ENCODE measurements at regions not wholly inside any gene's neighbourhood (a gene's known extent, or its start where the extent isn't known, plus 50 kb on each side); places are given as distances from the start of the nearest gene placed in this dataset.

- no peaks in the 10 kb centered on the region for H3K9me3 ChIP-seq
Observed at GRCh38 chr18:76051396-76052226, 443.4 kb downstream of the ZNF516 start.

GRCh38 chr18:76046221-76046620 lies 448.8 kb downstream of the ZNF516 start:
- DNase-seq (ENCODE audit: extremely low spot score in 2 of 2), result no peak
- Histone ChIP-seq H3K4me1 (no peaks in the 10 kb centered on the region), H3K27ac (no peak overlapping the region), H3K9me3 (no peaks in the 10 kb centered on the region), H3K27me3 (no peaks in the 10 kb centered on the region), H3K36me3 (no peaks in the 10 kb centered on the region), H3K4me3 (no peak overlapping the region)
- intact Hi-C loops (cut with DNase I), result no loop called here
- TF ChIP-seq POLR2AphosphoS5 (IDR thresholded peaks at IDR 0.05; ENCODE audit: insufficient read depth in 1 of 2, low read depth in 1 of 2) (no peak), POLR2A (IDR thresholded peaks at IDR 0.05) (no peak), CTCF (IDR thresholded peaks at IDR 0.05) (no peak)

More at GRCh38 chr18:76051396-76052226, 443.4 kb downstream of the ZNF516 start:
- peaks cover 5% of the 10 kb centered on the region for H3K4me1 ChIP-seq
- intact Hi-C loops (cut with DNase I), result no loop called here
- TF ChIP-seq POLR2AphosphoS5 (IDR thresholded peaks at IDR 0.05; ENCODE audit: insufficient read depth in 1 of 2, low read depth in 1 of 2) (no peak), POLR2A (IDR thresholded peaks at IDR 0.05) (no peak), CTCF (IDR thresholded peaks at IDR 0.05) (no peak)
- H3K4me3 ChIP-seq, result no peak overlapping the region
- H3K36me3 ChIP-seq, result no peaks in the 10 kb centered on the region
- DNase-seq (ENCODE audit: extremely low spot score in 2 of 2), result no peak
- no peak overlapping the region for H3K27ac ChIP-seq
- H3K27me3 ChIP-seq, result no peaks in the 10 kb centered on the region

- no peak for DNase-seq (ENCODE audit: extremely low spot score in 2 of 2)
- H3K36me3 ChIP-seq, result no peaks in the 10 kb centered on the region
- H3K4me3 ChIP-seq, result no peak overlapping the region
- intact Hi-C loops (cut with DNase I), result no loop called here
- TF ChIP-seq POLR2AphosphoS5 (IDR thresholded peaks at IDR 0.05; ENCODE audit: insufficient read depth in 1 of 2, low read depth in 1 of 2), result no peak
- no peak for TF ChIP-seq CTCF (IDR thresholded peaks at IDR 0.05)
- TF ChIP-seq POLR2A (IDR thresholded peaks at IDR 0.05), result no peak
- H3K9me3 ChIP-seq, result no peaks in the 10 kb centered on the region
- H3K4me1 ChIP-seq, result no peaks in the 10 kb centered on the region
- H3K27me3 ChIP-seq, result no peaks in the 10 kb centered on the region
- no peak overlapping the region for H3K27ac ChIP-seq
Observed at GRCh38 chr18:76042511-76042910, 452.5 kb downstream of the ZNF516 start.

- Histone ChIP-seq H3K27ac (no peak overlapping the region), H3K36me3 (no peaks in the 10 kb centered on the region), H3K4me3 (no peak overlapping the region), H3K9me3 (no peaks in the 10 kb centered on the region), H3K27me3 (no peaks in the 10 kb centered on the region), H3K4me1 (no peaks in the 10 kb centered on the region)
- DNase-seq (ENCODE audit: extremely low spot score in 2 of 2), result no peak
- TF ChIP-seq CTCF (IDR thresholded peaks at IDR 0.05), result no peak
- no peak for TF ChIP-seq POLR2AphosphoS5 (IDR thresholded peaks at IDR 0.05; ENCODE audit: insufficient read depth in 1 of 2, low read depth in 1 of 2)
- TF ChIP-seq POLR2A (IDR thresholded peaks at IDR 0.05), result no peak
- intact Hi-C loops (cut with DNase I), result no loop called here
Observed at GRCh38 chr18:76018210-76018609, 476.8 kb downstream of the ZNF516 start.

- no peak for TF ChIP-seq POLR2A (IDR thresholded peaks at IDR 0.05)
- no peak for TF ChIP-seq CTCF (IDR thresholded peaks at IDR 0.05)
- no peak for TF ChIP-seq POLR2AphosphoS5 (IDR thresholded peaks at IDR 0.05; ENCODE audit: insufficient read depth in 1 of 2, low read depth in 1 of 2)
- no peaks in the 10 kb centered on the region for H3K27me3 ChIP-seq
- intact Hi-C loops (cut with DNase I), result no loop called here
Observed at GRCh38 chr18:76013057-76013456, 482.0 kb downstream of the ZNF516 start.

More at GRCh38 chr18:76013057-76013456, 482.0 kb downstream of the ZNF516 start:
- H3K27ac ChIP-seq, result no peak overlapping the region
- H3K36me3 ChIP-seq, result no peaks in the 10 kb centered on the region
- no peaks in the 10 kb centered on the region for H3K9me3 ChIP-seq
- H3K4me3 ChIP-seq, result no peak overlapping the region
- DNase-seq (ENCODE audit: extremely low spot score in 2 of 2), result no peak
- H3K4me1 ChIP-seq, result no peaks in the 10 kb centered on the region
